ENCODE measurements at regions not wholly inside any gene's neighbourhood (a gene's known extent, or its start where the extent isn't known, plus 50 kb on each side); places are given as distances from the start of the nearest gene placed in this dataset.

GRCh38 chr9:36759141-36759540, 186.4 kb downstream of the MELK start:
- ATAC-seq (no peak), DNase-seq (no peak)
- intact Hi-C loops (cut with DNase I, micrococcal nuclease): no loop called here
- no peak for TF ChIP-seq CTCF (IDR thresholded peaks at IDR 0.05)
- Histone ChIP-seq H3K4me1 (ENCODE audit: low read depth) (no peaks in the 10 kb centered on the region), H3K36me3 (ENCODE audit: low read depth) (no peaks in the 10 kb centered on the region), H3K4me3 (no peak overlapping the region), H3K9me3 (no peaks in the 10 kb centered on the region)

- intact Hi-C loops (cut with DNase I, micrococcal nuclease): no loop called here
- no peak for ATAC-seq
- no peaks in the 10 kb centered on the region for H3K36me3 ChIP-seq (ENCODE audit: low read depth)
- no peak overlapping the region for H3K4me3 ChIP-seq
- H3K4me1 ChIP-seq (ENCODE audit: low read depth): no peaks in the 10 kb centered on the region
- H3K9me3 ChIP-seq: no peaks in the 10 kb centered on the region
- TF ChIP-seq CTCF (IDR thresholded peaks at IDR 0.05): no peak
- no peak for DNase-seq
These were observed 187.3 kb downstream of the MELK start for GRCh38 chr9:36759976-36760375.

GRCh38 chr9:36760667-36761420, 188.1 kb downstream of the MELK start:
- TF ChIP-seq CTCF (IDR thresholded peaks at IDR 0.05): no peak
- intact Hi-C loops (cut with DNase I, micrococcal nuclease): no loop called here
- Histone ChIP-seq H3K4me1 (ENCODE audit: low read depth) (no peaks in the 10 kb centered on the region), H3K9me3 (no peaks in the 10 kb centered on the region), H3K36me3 (ENCODE audit: low read depth) (no peaks in the 10 kb centered on the region), H3K4me3 (no peak overlapping the region)
- DNase-seq: no peak
- ATAC-seq: no peak

GRCh38 chr9:36762958-36763357, 190.3 kb downstream of the MELK start:
- no peaks in the 10 kb centered on the region for H3K36me3 ChIP-seq (ENCODE audit: low read depth)
- no peak for TF ChIP-seq CTCF (IDR thresholded peaks at IDR 0.05)
- no peak for DNase-seq
- no peak for ATAC-seq
- H3K4me1 ChIP-seq (ENCODE audit: low read depth): no peaks in the 10 kb centered on the region
- intact Hi-C loops (cut with DNase I, micrococcal nuclease): no loop called here
- no peak overlapping the region for H3K4me3 ChIP-seq
- H3K9me3 ChIP-seq: no peaks in the 10 kb centered on the region

GRCh38 chr9:36763778-36764177, 191.1 kb downstream of the MELK start:
- intact Hi-C loops (cut with DNase I, micrococcal nuclease): no loop called here
- no peak for TF ChIP-seq CTCF (IDR thresholded peaks at IDR 0.05)
- ATAC-seq: no peak

More at GRCh38 chr9:36763778-36764177, 191.1 kb downstream of the MELK start:
- no peaks in the 10 kb centered on the region for H3K9me3 ChIP-seq
- no peak for DNase-seq
- H3K36me3 ChIP-seq (ENCODE audit: low read depth): no peaks in the 10 kb centered on the region
- H3K4me1 ChIP-seq (ENCODE audit: low read depth): no peaks in the 10 kb centered on the region
- H3K4me3 ChIP-seq: no peak overlapping the region
